NCI-H82 treated with DMSO at 0.1 percent for 48 hours (cell line): ENCODE measurements at regions not wholly inside any gene's neighbourhood (a gene's known extent, or its start where the extent isn't known, plus 50 kb on each side); places are given as distances from the start of the nearest gene placed in this dataset.

Experiments used
- DNase-seq: peaks from one replicate; lab custom pipeline; 2025; ENCODE audit not compliant: unreplicated experiment; lab: John Stamatoyannopoulos, UW

GRCh38 chr2:4356541-4356940, 653.2 kb downstream of the DCDC2C start:
- no peak for DNase-seq

GRCh38 chr2:4357121-4357520, 653.7 kb downstream of the DCDC2C start:
- no peak for DNase-seq

- no peak for DNase-seq
Observed at GRCh38 chr2:4358837-4359236, 655.5 kb downstream of the DCDC2C start.

GRCh38 chr2:4368907-4369306, 665.5 kb downstream of the DCDC2C start:
- no peak for DNase-seq

GRCh38 chr2:4369826-4370419, 666.5 kb downstream of the DCDC2C start:
- DNase-seq: no peak

GRCh38 chr2:4370422-4371090, 667.2 kb downstream of the DCDC2C start:
- DNase-seq: no peak

- no peak for DNase-seq
Observed at GRCh38 chr2:4381049-4381448, 677.7 kb downstream of the DCDC2C start.

GRCh38 chr2:4381773-4382172, 678.4 kb downstream of the DCDC2C start:
- no peak for DNase-seq

- no peak for DNase-seq
Observed at GRCh38 chr2:4391013-4391412, 687.6 kb downstream of the DCDC2C start.

GRCh38 chr2:4404363-4404762, 701.0 kb downstream of the DCDC2C start:
- DNase-seq: no peak

GRCh38 chr2:4408321-4408720, 704.9 kb downstream of the DCDC2C start:
- no peak for DNase-seq

- DNase-seq: no peak
Observed at GRCh38 chr2:4412637-4413187, 709.3 kb downstream of the DCDC2C start.

- no peak for DNase-seq
Observed at GRCh38 chr2:4415171-4415570, 711.8 kb downstream of the DCDC2C start.

GRCh38 chr2:4415810-4416413, 712.5 kb downstream of the DCDC2C start:
- no peak for DNase-seq

- no peak for DNase-seq
Observed at GRCh38 chr2:4416431-4416830, 713.1 kb downstream of the DCDC2C start.

- DNase-seq: no peak
Observed at GRCh38 chr2:4417771-4418170, 714.4 kb downstream of the DCDC2C start.

GRCh38 chr2:4420032-4420431, 716.7 kb downstream of the DCDC2C start:
- DNase-seq: no peak

GRCh38 chr2:4424153-4424552, 720.8 kb downstream of the DCDC2C start:
- no peak for DNase-seq

GRCh38 chr2:4427083-4427482, 723.7 kb downstream of the DCDC2C start:
- DNase-seq: no peak

- no peak for DNase-seq
Observed at GRCh38 chr2:4445821-4446220, 742.4 kb downstream of the DCDC2C start.

- no peak for DNase-seq
Observed at GRCh38 chr2:4454907-4455306, 751.5 kb downstream of the DCDC2C start.

GRCh38 chr2:4455486-4456155, 752.2 kb downstream of the DCDC2C start:
- DNase-seq: no peak
